ENCODE measurements at regions not wholly inside any gene's neighbourhood (a gene's known extent, or its start where the extent isn't known, plus 50 kb on each side); places are given as distances from the start of the nearest gene placed in this dataset.
A peak's percentile ranks its signal among the peaks of the same experiment; 100 is the strongest.

DNA sequence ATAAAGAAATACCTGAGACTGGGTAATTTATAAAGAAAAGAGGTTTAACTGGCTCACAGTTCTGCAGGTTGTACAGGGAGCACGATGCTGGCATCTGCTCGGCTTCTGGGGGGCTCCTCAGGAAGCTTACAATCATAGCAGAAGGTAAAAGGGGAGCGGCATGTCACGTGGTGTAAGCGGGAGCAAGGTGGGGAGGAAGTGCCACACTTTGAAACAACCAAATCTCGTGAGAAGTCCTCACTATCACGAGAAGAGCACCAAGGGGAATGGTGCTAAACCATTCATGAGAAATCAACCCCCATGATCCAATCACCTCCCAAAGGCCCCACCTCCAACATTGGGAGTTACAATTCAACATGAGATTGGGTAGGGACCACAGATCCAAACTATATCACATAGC is 67.7 kb downstream of the AKR1B1 start:
- no peak for DNase-seq

DNA sequence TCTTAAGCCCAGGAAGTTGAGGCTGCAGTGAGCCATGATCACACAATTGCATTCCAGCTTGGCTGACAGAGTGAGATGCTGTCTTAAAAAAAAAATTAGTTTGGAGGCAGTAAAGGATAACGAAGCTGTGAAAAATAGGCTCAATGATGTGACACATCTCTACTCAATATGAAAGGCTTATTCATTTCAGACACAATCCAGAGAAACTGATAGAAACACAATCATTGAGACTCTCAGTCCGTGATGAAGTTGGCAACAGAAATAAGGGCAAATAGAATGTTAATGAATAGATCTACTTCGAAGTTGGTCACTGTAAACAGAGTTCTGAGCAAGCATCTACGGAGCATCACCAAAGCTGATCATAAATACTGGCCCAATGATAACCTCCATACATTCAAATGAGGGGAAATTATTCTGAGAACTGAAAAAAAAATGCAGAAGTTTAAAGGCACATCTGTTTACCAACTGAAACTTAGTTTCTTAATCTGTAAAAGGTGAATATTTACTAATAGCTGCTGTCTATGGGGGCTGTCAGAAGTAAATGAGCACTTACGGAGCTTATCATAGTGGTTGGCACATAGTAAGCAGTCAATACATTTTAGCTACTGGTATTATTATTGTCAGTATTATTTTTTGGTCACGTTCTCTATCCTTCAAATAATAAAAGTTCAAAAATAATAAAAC is 70.4 kb downstream of the AKR1B1 start:
- DNase-seq, result no peak

DNA sequence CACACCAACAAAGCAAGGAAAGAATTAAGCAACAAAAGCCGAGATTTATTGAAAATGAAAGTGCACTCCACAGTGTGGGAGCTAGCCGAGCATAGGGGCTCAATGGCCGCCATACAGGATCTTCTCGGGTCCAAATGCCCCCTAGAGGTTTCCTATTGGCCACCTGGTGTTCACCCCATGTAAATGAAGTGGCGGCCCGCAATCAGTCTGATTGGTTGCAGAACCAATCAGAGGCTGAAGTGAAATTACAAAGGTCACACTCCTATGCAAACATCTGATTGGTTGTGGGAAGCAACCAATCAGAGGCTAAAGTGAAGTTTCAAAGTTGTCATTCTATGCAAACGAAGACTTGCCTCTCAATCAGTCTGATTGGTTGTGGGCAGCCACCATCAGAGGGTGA is 61.8 kb upstream of the SLC35B4 start:
- no peak for DNase-seq

DNA sequence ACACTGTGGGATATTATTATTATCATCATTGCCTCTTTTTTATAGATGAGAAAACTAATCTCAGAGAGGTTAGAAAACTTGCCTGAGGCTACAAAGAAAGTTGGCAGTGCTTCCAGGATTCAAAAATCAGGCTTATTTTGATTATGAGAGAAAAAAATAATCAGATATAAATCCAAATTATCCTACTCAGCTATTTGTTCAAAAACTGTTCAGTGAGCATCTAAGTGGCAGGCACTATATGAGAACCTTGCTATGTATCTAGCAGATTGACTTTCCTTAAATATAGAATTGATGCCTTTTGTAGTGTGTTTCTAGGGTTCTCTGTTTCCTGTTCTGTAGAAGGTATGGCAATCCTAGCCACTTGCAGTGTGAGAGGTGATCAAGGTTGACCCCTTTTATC is 60.0 kb upstream of the SLC35B4 start:
- no peak for DNase-seq

DNA sequence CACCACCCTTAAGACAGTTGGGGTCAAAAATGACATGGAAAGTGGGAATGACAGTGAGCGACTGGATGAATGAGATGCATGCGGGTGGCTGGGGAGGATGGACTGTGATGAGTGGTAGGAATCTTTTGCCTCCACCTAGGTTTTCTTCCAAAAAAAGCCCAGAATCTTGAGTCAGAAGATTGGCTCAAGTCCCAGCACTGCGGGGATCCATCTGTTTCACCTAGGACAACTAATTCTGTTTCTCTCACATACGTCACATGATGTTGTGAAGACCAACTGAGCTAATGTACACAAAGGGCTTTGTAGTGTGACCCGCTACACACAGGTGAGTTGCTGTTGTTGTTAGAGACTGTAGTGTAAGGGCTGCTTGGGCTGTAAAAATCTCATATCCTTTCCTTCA is 58.5 kb upstream of the SLC35B4 start:
- no peak for DNase-seq

DNA sequence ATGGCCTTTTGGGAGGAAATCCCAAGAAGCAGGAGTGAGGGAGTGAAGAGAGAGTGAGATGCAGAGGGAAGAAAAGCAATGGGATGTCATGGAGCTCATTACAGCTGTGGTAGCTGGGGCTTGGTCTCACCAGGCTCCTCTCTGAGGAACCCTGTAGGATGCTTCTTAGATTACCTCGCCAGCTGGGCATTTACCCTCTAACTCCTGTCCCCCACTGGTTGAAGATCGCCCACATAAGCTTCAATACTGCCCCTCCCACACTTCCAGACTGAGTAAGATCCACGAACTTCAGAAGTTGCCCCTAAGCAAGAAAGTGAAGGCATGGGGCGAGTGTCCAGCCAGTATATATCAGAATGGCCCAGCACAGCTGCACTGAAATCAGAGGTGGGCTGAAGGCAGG is 58.1 kb upstream of the SLC35B4 start:
- DNase-seq, result no peak

DNA sequence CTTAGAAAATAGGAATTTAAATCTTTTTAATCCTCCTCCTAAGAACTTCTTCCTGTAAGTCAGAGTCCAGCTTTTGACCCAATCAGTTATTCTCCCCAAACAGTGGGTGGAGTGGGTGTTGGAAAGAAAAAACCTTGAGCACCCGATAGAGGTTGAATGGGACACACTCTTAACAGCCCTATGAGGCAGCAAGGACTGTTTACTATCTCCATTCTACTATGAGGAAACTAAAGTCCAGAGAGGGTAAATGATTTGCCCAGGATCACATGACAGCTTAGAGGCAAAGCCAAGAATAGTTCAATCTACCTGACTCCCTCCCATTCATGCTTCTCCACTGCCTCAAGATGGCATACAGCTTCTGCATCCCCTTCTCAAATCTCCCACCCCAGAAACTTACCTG is 57.6 kb upstream of the SLC35B4 start:
- no peak for DNase-seq

DNA sequence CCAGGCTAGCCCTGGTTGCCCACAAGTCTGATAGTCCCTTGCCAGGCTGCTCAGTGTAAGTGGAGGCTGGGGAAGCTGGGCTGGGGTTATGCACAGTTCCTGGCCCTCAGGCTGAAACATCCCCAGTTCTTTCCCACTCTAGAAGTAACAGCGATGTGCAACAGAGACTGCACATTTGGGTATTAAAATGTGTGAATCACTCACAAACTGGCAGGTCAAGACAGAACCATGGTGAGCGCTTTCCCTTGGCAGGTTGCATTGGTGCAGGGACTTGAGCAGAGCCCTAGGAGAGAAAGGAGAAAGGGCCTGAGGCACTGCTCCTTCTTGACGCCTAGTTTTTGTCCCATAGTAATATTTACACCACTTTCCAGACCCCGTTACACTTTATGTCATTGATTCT is 56.1 kb upstream of the SLC35B4 start:
- DNase-seq, result no peak

DNA sequence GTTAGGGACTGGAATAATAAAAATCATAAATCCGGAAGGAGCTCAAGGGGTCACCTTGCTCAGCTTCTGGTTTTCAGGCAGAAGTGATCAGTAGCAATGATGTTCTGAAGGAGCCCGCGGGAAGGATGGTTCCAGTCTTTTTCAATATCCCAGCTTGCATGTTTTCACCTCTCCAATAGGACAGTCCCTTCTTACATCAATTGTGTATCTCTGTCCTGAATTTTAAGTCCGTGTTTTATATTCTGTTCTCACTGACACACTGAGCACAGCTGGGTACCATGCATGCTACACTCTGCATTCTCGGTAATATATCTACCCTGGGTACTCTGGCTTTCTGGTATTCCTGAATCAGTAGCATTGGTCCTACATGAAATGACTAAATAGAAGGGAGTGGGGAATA is 55.2 kb upstream of the SLC35B4 start:
- no peak for DNase-seq

DNA sequence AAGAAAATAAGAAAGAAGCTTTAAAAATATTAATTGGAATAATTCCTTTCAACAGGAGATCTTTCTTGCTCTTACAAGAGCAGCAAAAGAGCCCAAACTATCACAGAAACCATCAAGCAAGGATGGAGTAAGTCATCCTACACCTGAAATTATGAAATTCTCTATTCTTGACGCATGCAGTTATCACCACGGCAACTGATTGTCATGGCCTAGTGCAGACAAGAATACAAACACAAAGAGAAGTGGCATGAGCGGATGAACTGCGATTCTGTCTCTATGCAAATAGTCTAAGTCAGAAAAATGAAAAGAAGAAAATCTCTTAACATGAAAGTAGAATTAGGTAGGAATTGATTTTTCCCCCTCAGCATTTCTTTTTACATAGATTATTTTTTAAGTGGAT is 54.8 kb upstream of the SLC35B4 start:
- DNase-seq, result peak; percentile 21

DNA sequence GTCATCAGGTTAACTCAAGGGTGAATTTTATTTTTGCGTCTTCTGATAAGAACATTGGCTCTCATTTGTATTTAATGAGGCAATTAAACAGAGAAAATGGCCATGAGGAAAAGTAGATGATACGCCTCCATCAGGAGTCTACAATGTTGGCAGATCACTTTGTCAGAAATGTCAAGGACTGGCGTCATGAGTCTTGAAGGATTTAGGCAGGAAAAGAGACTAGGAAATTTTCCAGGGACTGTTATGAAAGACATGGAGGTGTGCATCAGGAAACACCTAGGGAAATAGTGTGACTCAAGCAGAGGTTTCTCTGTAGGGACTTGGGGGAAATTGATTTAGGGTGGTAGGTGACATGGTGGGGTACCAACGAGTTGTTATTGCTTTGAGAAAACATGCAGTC is 53.4 kb upstream of the SLC35B4 start:
- DNase-seq, result no peak

DNA sequence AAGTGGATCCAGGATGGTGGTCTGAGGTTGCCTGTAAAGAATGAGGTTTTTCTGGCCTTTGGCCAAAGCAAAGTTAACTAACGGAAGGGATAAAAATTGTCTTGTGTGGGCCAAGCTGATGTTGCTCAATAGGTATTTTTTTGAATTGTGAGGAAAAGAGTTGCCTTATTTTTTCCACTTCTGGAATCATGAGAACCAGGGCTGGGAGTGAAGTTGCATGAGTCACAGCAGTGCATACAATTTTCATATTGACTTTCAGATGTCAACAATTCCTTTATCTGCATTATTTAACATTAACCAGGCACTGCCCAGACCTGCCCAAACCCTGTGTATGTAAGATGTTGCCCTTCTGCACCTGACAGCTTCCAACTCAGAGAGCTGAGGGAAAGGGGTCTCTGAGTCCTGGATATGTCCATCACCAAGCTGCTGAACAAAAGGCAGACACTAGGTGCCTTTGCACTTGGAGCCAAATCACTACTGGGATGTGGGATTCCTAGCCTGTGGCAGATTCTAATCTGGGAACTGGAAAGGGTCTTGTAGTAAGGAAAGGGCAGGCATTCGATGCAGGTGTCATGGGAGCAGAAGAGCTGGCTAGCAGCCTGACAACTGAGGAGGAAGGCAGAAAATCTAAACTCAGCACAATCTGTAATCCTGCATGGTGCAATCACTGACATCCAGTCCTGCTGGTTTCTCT is 52.3 kb upstream of the SLC35B4 start:
- DNase-seq, result peak; percentile 12

DNA sequence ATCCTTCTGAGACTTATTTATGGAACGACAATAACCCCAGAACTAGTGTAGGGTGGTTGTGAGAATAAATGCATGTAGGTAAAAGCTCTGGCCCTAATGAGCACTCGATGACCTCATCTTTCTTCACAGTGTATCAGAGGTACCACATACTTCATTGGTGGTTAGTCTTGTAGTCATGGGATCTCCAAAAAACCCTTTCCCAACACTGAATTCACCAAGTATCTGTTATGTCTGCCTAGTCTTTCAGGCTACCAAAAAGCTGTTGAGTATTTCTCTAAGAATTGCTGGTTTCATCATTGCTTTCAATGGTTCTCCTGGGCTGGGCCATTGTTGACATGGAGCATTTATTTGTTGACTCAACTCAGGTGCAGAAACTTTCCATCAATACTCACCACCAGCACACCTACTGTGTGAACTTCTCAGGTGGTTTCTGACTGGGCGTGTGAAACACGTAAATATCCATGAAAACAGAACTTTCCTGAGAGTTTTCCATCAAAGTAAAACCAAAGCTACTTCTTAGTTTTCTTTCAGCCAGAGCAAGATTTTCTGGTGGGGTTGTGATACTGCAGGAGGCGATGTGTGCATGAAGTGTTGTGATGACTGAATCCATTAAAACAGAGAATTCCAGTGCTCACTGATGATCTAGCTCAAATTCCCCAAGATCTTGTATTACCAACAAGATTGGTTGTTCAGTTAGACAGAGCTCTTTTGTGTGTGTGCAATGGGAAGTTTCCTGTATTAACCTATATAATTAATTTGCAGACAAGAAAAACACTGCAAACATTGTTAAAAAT is 51.4 kb upstream of the SLC35B4 start:
- no peak for DNase-seq

Measured in eye (tissue), 1 donor.